ENCODE measurements at regions not wholly inside any gene's neighbourhood (a gene's known extent, or its start where the extent isn't known, plus 50 kb on each side); places are given as distances from the start of the nearest gene placed in this dataset.

DNA sequence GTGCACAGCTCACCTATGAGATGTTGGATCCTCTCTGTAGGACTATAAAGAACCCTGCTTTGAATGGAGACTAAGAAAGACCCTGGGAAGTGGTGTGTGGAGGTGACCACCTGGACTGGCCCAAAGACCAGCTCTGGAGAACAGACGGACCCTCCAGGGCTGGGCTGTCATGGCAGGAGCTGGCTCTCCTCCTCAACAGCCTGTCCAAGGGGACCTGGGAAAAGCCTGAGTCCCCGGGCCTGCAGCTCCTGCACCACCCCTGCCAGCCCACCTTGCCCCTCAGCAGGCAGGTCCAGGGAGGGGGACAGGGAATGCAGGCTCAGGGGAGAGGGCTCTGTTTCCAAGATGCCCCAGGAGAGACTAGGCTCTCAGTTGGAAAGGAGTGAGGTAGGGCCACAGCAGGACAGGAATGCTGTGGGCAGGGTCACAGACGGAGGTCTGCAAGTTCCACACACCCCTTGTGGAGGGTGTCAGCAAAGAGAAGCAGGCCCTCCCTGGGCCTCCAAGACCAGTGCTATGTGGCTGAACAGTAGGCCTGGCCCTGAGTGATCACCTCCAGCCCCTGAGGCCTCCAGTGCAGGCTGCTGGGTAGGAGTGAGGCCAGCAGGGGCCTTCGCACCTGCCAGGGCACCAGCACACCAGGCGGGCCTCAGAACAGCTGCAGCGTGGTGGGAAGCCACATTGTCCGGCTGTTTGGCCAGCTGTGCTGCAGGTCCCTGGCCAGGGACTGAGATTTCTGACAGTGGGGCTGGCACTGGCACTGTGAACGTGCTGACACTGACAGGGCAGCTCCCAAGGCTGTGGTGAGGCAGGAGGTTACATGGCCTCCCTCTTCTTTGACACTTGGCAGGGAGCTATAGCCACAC is 86.4 kb upstream of the OTOS start:
- DNase-seq (ENCODE audit: extremely low read depth, low read depth) = no peak
- H3K4me3 ChIP-seq (replicated peaks; ENCODE audit: low read depth, low read length) = no peak overlapping the region
- TF ChIP-seq, protein P1, sequence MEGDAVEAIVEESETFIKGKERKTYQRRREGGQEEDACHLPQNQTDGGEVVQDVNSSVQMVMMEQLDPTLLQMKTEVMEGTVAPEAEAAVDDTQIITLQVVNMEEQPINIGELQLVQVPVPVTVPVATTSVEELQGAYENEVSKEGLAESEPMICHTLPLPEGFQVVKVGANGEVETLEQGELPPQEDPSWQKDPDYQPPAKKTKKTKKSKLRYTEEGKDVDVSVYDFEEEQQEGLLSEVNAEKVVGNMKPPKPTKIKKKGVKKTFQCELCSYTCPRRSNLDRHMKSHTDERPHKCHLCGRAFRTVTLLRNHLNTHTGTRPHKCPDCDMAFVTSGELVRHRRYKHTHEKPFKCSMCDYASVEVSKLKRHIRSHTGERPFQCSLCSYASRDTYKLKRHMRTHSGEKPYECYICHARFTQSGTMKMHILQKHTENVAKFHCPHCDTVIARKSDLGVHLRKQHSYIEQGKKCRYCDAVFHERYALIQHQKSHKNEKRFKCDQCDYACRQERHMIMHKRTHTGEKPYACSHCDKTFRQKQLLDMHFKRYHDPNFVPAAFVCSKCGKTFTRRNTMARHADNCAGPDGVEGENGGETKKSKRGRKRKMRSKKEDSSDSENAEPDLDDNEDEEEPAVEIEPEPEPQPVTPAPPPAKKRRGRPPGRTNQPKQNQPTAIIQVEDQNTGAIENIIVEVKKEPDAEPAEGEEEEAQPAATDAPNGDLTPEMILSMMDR (IDR thresholded peaks at IDR 0.05; ENCODE audit: low read depth, low read length, missing control alignments) = no peak

DNA sequence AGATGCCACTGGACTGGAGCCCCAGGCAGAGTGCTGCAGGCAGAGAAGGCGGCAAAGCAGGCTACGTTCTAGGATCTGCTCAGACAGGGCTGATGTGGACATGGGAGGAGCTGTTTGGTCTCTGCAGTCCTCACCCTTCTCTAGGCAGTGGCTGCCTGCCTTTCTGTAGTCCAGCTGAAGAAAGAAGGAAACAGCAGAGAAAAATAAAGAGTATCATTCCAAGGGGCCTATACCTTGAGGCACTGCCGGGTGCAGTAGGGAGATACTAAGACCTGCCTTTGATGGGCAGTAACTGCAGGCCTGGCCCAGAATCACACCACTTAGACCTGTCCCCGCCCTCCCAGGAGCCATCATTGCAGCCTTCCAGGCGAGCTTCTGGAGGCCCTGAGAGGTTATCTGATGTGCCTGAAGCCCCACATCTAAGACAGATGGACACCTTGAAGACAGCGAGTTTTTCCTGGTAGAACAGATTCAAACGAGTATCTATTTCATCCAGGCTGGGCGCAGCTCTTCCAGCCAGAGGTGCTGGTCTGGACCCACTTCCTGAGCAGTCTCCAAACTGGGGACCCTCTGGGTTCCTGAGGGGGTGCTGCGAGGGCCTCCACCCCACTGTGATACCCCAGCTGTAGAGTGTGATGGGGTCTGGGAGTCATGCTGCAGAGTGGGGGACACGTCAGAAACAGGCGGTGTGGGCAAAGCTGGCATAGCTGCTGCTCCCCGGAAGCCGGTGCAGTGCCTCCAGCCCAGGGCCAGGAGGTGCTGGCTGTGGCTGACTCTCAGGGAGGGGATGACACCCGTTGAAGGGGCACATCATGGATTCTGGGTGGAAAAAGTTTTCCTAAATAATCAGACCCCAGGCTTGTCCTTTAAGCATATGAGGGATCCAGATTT is 87.3 kb upstream of the OTOS start:
- DNase-seq (ENCODE audit: extremely low read depth, low read depth) = no peak
- TF ChIP-seq, protein P1 (IDR thresholded peaks at IDR 0.05; ENCODE audit: low read depth, low read length, missing control alignments) = no peak
- no peak overlapping the region for H3K4me3 ChIP-seq (replicated peaks; ENCODE audit: low read depth, low read length)

DNA sequence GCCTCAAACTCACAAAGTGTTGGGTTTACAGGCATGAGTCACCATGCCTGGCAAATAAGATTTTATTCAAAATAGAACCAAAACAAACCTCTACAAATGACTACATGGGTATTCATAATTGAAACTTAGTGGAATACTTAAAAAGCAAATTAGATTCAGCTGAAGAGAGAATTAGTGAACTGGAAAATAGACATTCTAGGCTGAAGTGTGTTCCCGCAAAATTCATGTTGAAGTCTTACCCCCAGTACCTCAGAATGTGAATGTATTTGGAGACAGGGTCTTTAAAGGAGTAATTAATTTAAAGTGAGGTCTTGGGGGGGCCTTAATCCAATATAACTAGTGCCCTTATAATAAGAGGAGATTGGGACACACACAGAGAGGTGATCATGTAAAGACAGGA is 88.5 kb upstream of the OTOS start:
- no peak overlapping the region for H3K4me3 ChIP-seq (replicated peaks; ENCODE audit: low read depth, low read length)
- TF ChIP-seq, protein P1 (IDR thresholded peaks at IDR 0.05; ENCODE audit: low read depth, low read length, missing control alignments) = no peak
- DNase-seq (ENCODE audit: extremely low read depth, low read depth) = no peak

DNA sequence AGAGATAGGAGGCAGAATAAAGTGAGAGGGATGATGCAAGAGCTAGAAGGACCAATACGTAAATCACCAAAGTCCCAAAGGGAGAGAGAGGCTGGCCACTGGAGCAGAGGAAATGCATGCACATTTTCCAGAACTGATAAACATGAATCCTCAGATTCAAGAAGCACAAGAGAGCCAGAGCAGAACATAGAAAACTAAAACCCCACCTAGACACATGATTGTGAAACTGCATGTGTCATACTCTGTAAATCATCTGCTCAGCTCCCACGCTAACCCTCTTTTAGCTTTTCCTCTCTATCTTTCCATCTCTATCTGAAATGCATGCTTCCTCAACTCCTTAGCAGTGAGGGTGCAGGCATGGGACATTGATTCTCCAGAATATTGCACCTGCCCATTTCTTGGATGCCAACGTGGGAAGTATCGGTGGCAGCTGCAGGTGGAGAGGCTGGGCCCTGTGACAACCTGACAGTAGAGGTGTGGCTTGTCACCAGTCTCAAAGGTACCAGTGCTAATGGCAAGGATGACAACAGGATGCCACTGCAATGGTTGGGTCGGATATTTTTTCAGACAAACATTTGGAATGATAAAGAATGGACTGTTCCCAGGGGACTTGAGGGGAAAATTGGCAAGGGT is 89.3 kb upstream of the OTOS start:
- no peak for DNase-seq (ENCODE audit: extremely low read depth, low read depth)
- no peak overlapping the region for H3K4me3 ChIP-seq (replicated peaks; ENCODE audit: low read depth, low read length)
- TF ChIP-seq, protein P1 (IDR thresholded peaks at IDR 0.05; ENCODE audit: low read depth, low read length, missing control alignments) = no peak

DNA sequence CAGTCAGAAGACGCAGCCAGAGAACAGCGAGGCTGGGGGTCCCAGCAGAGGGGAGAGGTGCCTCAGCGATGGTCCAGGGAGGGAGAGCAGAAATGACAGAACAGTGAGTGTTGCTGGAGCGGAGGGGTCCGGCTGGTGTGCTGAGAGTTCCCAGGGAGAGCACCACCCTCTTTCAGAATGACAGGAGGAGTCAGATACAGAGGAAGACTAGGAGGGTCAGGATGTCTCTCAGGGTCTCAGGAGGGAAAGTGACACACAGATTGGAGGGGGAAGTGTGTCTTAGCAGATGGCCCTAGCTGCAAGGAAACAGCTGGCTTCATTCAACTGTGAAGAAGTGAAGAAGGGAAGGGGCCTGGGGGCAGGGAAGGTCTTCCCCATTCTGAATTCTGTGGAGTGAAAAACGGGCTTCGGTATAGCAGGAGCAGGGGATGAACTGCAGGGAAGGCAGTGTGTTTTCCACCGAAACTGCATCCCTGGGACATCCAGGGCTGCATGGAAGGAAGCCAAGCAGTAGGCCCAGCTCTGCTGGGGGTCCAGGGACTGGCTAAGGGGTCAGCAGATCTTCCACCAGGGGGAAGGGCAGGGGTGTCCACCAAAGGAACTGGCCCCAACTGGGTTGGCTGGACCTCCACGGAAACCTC is 90.0 kb upstream of the OTOS start:
- no peak overlapping the region for H3K4me3 ChIP-seq (replicated peaks; ENCODE audit: low read depth, low read length)
- TF ChIP-seq, protein P1 (IDR thresholded peaks at IDR 0.05; ENCODE audit: low read depth, low read length, missing control alignments) = no peak
- no peak for DNase-seq (ENCODE audit: extremely low read depth, low read depth)

DNA sequence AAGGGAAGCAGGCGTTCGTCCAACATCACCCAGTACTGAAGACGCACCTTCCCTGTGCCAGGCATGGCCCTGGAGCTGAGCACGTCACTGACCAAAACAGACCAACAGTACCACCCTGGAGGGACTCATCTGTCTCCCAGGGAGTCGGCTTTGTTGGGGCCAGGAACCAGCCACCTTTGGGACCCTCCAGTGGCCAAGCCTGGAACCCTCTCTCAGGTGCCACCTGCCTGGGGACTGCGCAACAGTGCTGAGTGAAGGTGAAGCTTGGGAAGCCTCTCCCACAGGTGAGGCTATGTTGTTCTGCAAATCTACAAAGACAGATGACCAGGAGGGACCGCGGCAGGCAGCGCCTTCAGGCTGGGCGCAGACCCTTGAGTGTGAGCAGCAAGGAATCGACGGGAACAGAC is 91.4 kb upstream of the OTOS start:
- H3K4me3 ChIP-seq (replicated peaks; ENCODE audit: low read depth, low read length) = no peak overlapping the region
- TF ChIP-seq, protein P1 (IDR thresholded peaks at IDR 0.05; ENCODE audit: low read depth, low read length, missing control alignments) = no peak

More for the DNA sequence above, 91.4 kb upstream of the OTOS start:
- no peak for DNase-seq (ENCODE audit: extremely low read depth, low read depth)
